ENCODE measurements at regions not wholly inside any gene's neighbourhood (a gene's known extent, or its start where the extent isn't known, plus 50 kb on each side); places are given as distances from the start of the nearest gene placed in this dataset.

GRCh38 chr7:113715262-113715661 is 203.5 kb downstream of the PPP1R3A start (continued):
- TF ChIP-seq ARID4B (CRISPR knock-in tag; IDR thresholded peaks at IDR 0.05; ENCODE audit: borderline replicate concordance) (no peak), SOX15 (CRISPR knock-in tag; IDR thresholded peaks at IDR 0.05) (no peak), MAX (CRISPR knock-in tag; IDR thresholded peaks at IDR 0.05) (no peak), GABPB1 (CRISPR knock-in tag; IDR thresholded peaks at IDR 0.05) (no peak), HMGXB4 (CRISPR knock-in tag; IDR thresholded peaks at IDR 0.05) (no peak), ZNF416 (CRISPR knock-in tag; IDR thresholded peaks at IDR 0.05) (no peak), MLX (CRISPR knock-in tag; IDR thresholded peaks at IDR 0.05) (no peak), E2F1 (CRISPR knock-in tag; IDR thresholded peaks at IDR 0.05) (no peak), ZBTB21 (CRISPR knock-in tag; IDR thresholded peaks at IDR 0.05; ENCODE audit: borderline replicate concordance) (no peak), ATF2 (CRISPR knock-in tag; IDR thresholded peaks at IDR 0.05; ENCODE audit: borderline replicate concordance, low read depth) (no peak)

- CTCF ChIA-PET = interaction anchor here (0.6 to 1.6 kb wide), 10 partner anchors 8 to 306 kb away, joined by 3 to 11 read pairs (median 4); no protein-coding TSS in a partner anchor
- no peak for TF ChIP-seq GRHL2 (CRISPR knock-in tag; IDR thresholded peaks at IDR 0.05; ENCODE audit: insufficient replicate concordance, severe bottlenecking)
- TF ChIP-seq CTCF (IDR thresholded peaks at IDR 0.05) = peak; percentile 96
Measured at GRCh38 chr7:113710310-113711096, 208.3 kb downstream of the PPP1R3A start.

More at GRCh38 chr7:113710310-113711096, 208.3 kb downstream of the PPP1R3A start:
- H3K27ac Mint-ChIP-seq = no peak overlapping the region
- peak; percentile 91 for ATAC-seq
- H3K4me3 Mint-ChIP-seq = no peak overlapping the region
- H3K4me1 Mint-ChIP-seq = no peaks in the 10 kb centered on the region
- POLR2A ChIA-PET = no interaction called here
- H3K9me3 Mint-ChIP-seq = no peaks in the 10 kb centered on the region
- peak; percentile 49 for DNase-seq (ENCODE audit: low spot score)
- no peaks in the 10 kb centered on the region for H3K27me3 Mint-ChIP-seq (ENCODE audit: low read depth)
- H3K36me3 Mint-ChIP-seq = no peaks in the 10 kb centered on the region

Data from WTC11 (cell line).